ENCODE measurements at regions not wholly inside any gene's neighbourhood (a gene's known extent, or its start where the extent isn't known, plus 50 kb on each side); places are given as distances from the start of the nearest gene placed in this dataset.

DNA sequence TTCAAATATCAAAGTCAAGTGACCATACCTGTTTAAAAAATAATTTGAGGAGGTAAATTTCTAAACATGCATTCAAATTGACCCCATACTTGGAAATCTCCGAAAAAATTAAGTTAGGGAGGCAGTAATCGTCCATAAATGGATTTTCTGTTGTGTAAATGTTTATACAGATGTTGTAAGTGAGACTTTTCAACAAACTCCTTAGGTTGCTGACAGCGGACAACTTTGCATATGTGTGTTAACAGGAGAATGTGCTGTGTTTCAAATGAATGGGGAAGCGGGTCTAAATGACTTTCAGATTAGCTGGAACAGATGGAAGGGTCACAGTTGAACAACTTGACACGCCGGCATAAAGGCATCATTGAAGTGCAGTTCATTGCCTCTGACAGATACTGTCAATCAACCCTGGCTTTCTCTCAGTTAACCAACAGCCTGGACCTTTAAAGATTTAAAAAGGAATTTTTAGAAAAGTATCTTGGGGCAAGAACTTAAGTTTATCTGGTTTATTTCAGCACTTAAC is 98.2 kb upstream of the DBX1 start:
- TF ChIP-seq CTCF (IDR thresholded peaks at IDR 0.05; ENCODE audit: borderline replicate concordance, extremely low read depth, low read length, poor library complexity, severe bottlenecking) (no peak), EZH2 (IDR thresholded peaks at IDR 0.05; ENCODE audit: borderline replicate concordance, low read depth, low read length, severe bottlenecking) (no peak)
